GM10266 (cell line): ENCODE measurements at regions not wholly inside any gene's neighbourhood (a gene's known extent, or its start where the extent isn't known, plus 50 kb on each side); places are given as distances from the start of the nearest gene placed in this dataset.
"Not testable (repeated sequence)": the region's sequence is repeated elsewhere in the genome, so short reads cannot be mapped to it uniquely, and the experiment has no call there.

ENCODE experiments used
- DNase-seq: peaks from one replicate; pipeline ENCODE4 v3.0.0; 2012; ENCODE audit errors: extremely low spot score
- CTCF ChIP-seq: IDR thresholded peaks from 2 replicates; pipeline ENCODE4 v1.5.1; 2012; ENCODE audit warnings: mild to moderate bottlenecking, low read depth; ENCODE audit not compliant: control insufficient read depth, insufficient read depth; ENCODE audit errors: missing control alignments

DNA sequence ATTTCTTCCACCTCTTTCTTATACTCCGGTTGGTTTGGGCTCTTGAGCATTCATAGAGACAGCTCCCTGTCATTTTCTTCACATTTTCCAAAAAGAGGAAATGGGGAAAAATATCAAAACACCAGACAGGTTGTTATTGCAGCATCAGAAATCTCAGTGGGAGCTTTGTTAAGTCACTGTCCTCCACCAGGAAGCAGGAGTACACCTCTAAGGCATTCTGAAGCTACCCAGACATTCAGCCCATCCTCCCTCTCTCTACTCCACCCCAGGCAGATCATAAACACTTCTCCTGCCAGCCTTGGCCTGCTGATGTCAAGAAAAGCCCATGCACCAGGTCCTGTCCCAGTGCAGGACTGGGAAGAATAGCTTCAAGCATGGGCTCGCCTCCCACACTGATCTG lies 1198.3 kb downstream of the VRK1 start:
- DNase-seq = no peak
- no peak for TF ChIP-seq CTCF

- no peak for TF ChIP-seq CTCF
- DNase-seq = no peak
These were observed 1208.8 kb downstream of the VRK1 start for GRCh38 chr14:98006008-98006407.

DNA sequence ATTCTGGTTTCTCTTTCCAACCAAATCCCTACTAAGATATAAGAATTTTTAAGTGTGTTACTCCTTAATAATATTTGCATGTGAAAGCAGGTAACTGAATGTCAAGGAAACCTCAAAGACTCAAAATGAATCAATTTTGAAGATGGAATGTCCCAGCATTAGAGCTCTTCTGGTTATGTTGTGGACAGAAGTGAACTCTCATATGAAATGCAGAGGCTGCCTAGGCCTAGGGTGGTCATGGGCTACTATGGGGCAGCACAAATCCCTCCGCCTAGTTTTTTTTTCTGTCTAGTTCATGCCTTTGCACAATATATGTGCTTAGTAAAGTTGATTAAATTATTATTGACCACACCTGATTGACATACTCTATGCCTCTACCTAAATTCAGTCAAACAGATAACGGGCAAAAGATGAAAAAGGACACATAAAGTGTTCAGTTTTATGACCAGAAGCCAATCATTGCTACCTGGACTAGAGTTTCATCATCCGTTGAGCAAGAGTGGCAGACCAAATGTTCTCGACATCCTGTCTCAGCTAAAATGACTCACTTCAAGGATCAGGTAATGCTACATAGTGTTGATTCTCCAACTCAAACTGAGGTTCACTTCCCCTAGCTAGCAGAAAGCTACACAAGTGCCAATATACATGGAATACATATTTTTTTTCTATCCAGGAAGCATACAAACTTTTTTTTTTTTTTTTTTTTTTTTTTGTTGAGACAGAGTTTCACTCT lies 1211.4 kb downstream of the VRK1 start:
- no peak for DNase-seq
- no peak for TF ChIP-seq CTCF

DNA sequence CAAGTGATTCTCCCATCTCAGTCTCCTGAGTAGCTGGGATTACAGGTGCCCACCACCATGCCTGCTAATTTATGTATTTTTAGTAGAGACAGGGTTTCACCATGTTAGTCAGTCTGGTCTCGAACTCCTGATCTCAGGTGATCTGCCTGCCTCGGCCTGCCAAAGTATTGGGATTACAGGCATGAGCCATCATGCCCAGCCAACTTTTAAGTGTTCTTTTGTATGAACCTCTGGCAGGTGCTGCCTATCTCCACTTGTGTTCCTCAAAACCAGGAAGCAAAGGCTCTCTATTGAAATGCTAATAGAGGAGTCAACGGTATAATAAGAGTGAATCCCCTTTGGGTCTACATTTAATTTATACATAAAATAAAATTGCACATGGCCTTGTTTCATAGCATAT lies 1212.0 kb downstream of the VRK1 start:
- not testable (repeated sequence) for DNase-seq

DNA sequence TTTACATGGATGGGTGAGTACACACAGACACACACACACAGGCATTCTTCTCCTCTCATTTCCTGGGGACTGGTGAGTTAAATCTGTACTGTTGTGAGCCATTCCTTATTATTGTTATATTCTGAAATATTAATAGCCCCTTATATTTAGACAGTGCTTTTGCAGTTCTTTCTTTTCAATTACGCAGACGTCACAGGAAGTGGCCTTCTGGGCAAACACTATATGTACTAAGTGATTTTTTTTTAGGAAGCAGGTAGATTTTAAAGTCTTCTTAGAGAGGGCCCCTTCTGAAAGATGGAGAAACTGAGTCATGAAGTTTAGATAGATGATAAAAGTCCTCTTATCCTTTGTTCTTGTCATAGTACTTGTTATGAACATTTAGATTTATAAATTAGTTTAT lies 1213.6 kb downstream of the VRK1 start:
- TF ChIP-seq CTCF = no peak
- no peak for DNase-seq

DNA sequence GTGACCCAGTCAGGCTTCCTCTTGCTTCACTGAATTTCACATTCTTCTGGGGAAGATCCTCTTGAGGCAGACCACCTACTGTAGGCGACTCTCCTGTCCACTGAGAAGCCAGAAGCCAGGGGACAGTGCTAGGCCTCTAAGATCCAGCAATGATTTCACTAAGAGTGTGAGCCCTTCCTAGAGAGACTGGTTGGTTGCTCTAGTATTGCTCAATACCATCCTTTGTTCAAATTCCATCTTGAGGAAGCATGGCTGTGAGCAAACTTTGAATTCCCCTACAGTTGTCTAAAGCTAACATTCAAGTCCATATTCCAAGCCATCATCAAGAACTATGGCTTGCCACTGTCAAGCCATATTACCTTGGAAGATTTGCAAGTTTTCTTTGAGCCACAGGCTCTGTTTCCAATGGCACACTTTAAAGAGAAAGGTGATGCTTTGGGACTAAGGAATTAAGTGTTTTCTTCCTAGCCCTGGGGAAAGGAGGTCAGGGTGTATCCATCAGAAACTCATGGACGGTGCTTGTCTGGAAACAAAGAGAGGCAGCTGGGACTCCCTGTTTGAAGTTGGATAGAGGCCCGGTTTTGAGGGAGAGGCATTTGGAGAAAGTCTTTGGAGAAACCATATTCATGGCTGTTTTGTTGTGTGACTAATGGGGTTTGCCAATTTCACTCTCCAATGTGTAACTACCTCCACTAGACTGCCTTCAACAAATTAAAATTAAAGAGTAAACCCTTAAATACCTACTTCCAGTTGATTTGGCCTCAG lies 1217.9 kb downstream of the VRK1 start:
- no peak for TF ChIP-seq CTCF
- no peak for DNase-seq

DNA sequence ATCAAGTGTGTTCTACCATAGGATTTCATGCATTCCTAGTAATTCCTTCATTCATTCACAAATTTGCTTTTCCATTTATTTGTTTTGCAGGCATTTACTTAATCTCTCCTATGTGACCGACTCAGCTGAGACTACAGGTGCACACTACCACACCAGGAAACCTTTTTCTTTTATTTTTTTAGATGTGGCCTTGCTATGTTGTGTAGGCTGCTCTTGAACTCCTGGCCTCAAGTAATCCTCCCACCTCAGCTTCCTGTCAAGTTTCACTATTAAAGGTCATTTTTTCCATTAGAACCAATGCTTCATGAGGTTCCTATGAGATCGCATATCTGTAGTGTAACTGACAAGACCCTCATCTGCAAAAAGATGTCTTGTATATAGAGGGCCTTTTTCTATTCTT lies 1218.7 kb downstream of the VRK1 start:
- DNase-seq = no peak
- TF ChIP-seq CTCF = no peak
